ENCODE measurements at regions not wholly inside any gene's neighbourhood (a gene's known extent, or its start where the extent isn't known, plus 50 kb on each side); places are given as distances from the start of the nearest gene placed in this dataset.

- intact Hi-C loops (cut with micrococcal nuclease): no loop called here
- Histone ChIP-seq H3K79me2 (ENCODE audit: control insufficient read depth, insufficient read depth, low read length) (no peaks in the 10 kb centered on the region), H2AFZ (ENCODE audit: low read depth, low read length) (no peak overlapping the region), H4K20me1 (replicated peaks; ENCODE audit: control insufficient read depth, insufficient read depth, low read length) (no peaks in the 10 kb centered on the region), H3K9me1 (ENCODE audit: control insufficient read depth, insufficient read depth, low read length) (no peaks in the 10 kb centered on the region), H3K36me3 (ENCODE audit: control insufficient read depth, insufficient read depth, low read length) (no peaks in the 10 kb centered on the region), H3K27me3 (ENCODE audit: control insufficient read depth in 2 of 2, insufficient read depth in 2 of 2, low read length in 2 of 2) (peaks cover 6 to 11% of the 10 kb centered on the region in 2 experiments; a peak in 3 of 5 replicates), H3K4me2 (ENCODE audit: insufficient read depth, low read length) (no peak overlapping the region), H3K9ac (ENCODE audit: insufficient read depth in 1 of 2, low read depth in 2 of 2, low read length in 2 of 2) (no peak overlapping the region), H3K27ac (ENCODE audit: extremely low read depth, low read depth, low read length) (no peak overlapping the region), H3K4me1 (replicated peaks in 1 of 2; ENCODE audit: control insufficient read depth in 2 of 2, insufficient read depth in 2 of 2, low read length in 2 of 2) (no peaks in the 10 kb centered on the region), H3K9me3 (replicated peaks; ENCODE audit: control insufficient read depth, insufficient read depth, low read depth, low read length) (no peaks in the 10 kb centered on the region), H3K4me3 (no peak overlapping the region)
- ATAC-seq: no peak
- DNase-seq (ENCODE audit: extremely low read depth in 1 of 4, low spot score in 3 of 4): no peak
- ChIA-PET CTCF (ENCODE audit: low intra/inter-chr PET ratio) (no interaction called here), POLR2A (interaction anchor here (0.6 kb wide), 1 partner anchor 294 kb away, joined by 3 read pairs; no protein-coding TSS in a partner anchor)
- no TSS peak for BruUV-seq (replicated peaks)
- FAIRE-seq: no peak
- in situ Hi-C loops (cut with MboI): no loop called here
- TF ChIP-seq ATF6 (CRISPR knock-in tag; IDR thresholded peaks at IDR 0.05): no peak
- TF ChIP-seq TOE1 (IDR thresholded peaks at IDR 0.05; ENCODE audit: borderline replicate concordance): no peak
- TF ChIP-seq TOE1 (CRISPR knock-in tag; IDR thresholded peaks at IDR 0.05; ENCODE audit: borderline replicate concordance, low read depth): no peak
- no peak for TF ChIP-seq ZBTB11 (CRISPR knock-in tag; IDR thresholded peaks at IDR 0.05)
- no peak for TF ChIP-seq CREB1 (IDR thresholded peaks at IDR 0.05)
- TF ChIP-seq CREB1 (CRISPR knock-in tag; IDR thresholded peaks at IDR 0.05): no peak
- TF ChIP-seq EP400 (IDR thresholded peaks at IDR 0.05): no peak
- TF ChIP-seq ZNF133 (CRISPR knock-in tag; IDR thresholded peaks at IDR 0.05): no peak
- no peak for TF ChIP-seq MECOM (CRISPR knock-in tag; IDR thresholded peaks at IDR 0.05)
- no peak for TF ChIP-seq NCOR1 (IDR thresholded peaks at IDR 0.05)
- no peak for TF ChIP-seq ID3 (CRISPR knock-in tag; IDR thresholded peaks at IDR 0.05)
- TF ChIP-seq ID3 (tag; IDR thresholded peaks at IDR 0.05): no peak
- no peak for TF ChIP-seq PHF20 (IDR thresholded peaks at IDR 0.05; ENCODE audit: partially characterized antibody)
- TF ChIP-seq PHF8 (IDR thresholded peaks at IDR 0.05; ENCODE audit: borderline replicate concordance, low read length): no peak
- no peak for TF ChIP-seq EHMT2 (IDR thresholded peaks at IDR 0.05)
Measured at GRCh38 chr15:61522411-61522810, 293.3 kb upstream of the RORA start.

Measured in K562 (cell line).